Loucy (cell line): ENCODE measurements at regions not wholly inside any gene's neighbourhood (a gene's known extent, or its start where the extent isn't known, plus 50 kb on each side); places are given as distances from the start of the nearest gene placed in this dataset.

Experiments used
- H2AFZ ChIP-seq: fragments of 200-600 bp; sonication (generic); 2 replicates; pipeline ENCODE4 v1.6.0; 2016; ENCODE audit warnings: antibody characterized with exemption, mild to moderate bottlenecking, low read length, moderate library complexity
- H3F3A ChIP-seq: fragments of 200-600 bp; 2 replicates; pipeline ENCODE4 v1.6.0; 2016; ENCODE audit warnings: antibody characterized with exemption, low read depth, mild to moderate bottlenecking
- H3K27me3 ChIP-seq: fragments of 200-600 bp; sonication (generic); 2 replicates; pipeline ENCODE4 v1.6.1; 2014; ENCODE audit warnings: low read length, mild to moderate bottlenecking; ENCODE audit not compliant: insufficient read depth, poor library complexity, severe bottlenecking
- H3K36me3 ChIP-seq: fragments of 200-600 bp; sonication (generic); 2 replicates; pipeline ENCODE4 v1.6.1; 2016; ENCODE audit warnings: low read length; ENCODE audit not compliant: insufficient read depth
- H3K4me1 ChIP-seq: fragments of 200-600 bp; sonication (generic); 2 replicates; pipeline ENCODE4 v1.5.1; 2014; ENCODE audit warnings: low read length, mild to moderate bottlenecking; ENCODE audit not compliant: insufficient read depth, poor library complexity, severe bottlenecking
- H3K4me2 ChIP-seq: fragments of 200-600 bp; sonication (generic); 2 replicates; pipeline ENCODE4 v1.6.0; 2014; ENCODE audit warnings: antibody characterized with exemption, low read length, low read depth, mild to moderate bottlenecking; ENCODE audit not compliant: poor library complexity, severe bottlenecking
- H3K4me3 ChIP-seq: fragments of 200-600 bp; sonication (generic); 2 replicates; pipeline ENCODE4 v1.5.1; 2014; ENCODE audit warnings: low read length, mild to moderate bottlenecking, mixed read lengths; ENCODE audit not compliant: poor library complexity, severe bottlenecking
- H3K79me2 ChIP-seq: fragments of 200-600 bp; sonication (generic); 2 replicates; pipeline ENCODE4 v1.6.1; 2014; ENCODE audit warnings: low read length; ENCODE audit not compliant: insufficient read depth
- H3K9ac ChIP-seq: fragments of 200-600 bp; sonication (generic); 2 replicates; pipeline ENCODE4 v1.6.0; 2014; ENCODE audit warnings: mild to moderate bottlenecking, low read depth, low read length, moderate library complexity; ENCODE audit not compliant: poor library complexity, severe bottlenecking
- H3K9me2 ChIP-seq: fragments of 200-600 bp; sonication (generic); replicated peaks from 2 replicates; pipeline ENCODE4 v1.6.1; 2016; ENCODE audit warnings: low read depth, low read length, mixed read lengths
- H3K9me3 ChIP-seq: fragments of 200-600 bp; sonication (generic); 2 replicates; pipeline ENCODE4 v1.6.1; 2014; ENCODE audit warnings: mild to moderate bottlenecking, antibody characterized with exemption, low read length, low read depth; ENCODE audit not compliant: insufficient read depth
- H4K20me1 ChIP-seq: fragments of 200-600 bp; sonication (generic); 2 replicates; pipeline ENCODE4 v1.6.0; 2014; ENCODE audit warnings: antibody characterized with exemption, low read length, mild to moderate bottlenecking; ENCODE audit not compliant: insufficient read depth, poor library complexity, severe bottlenecking
- CTCF ChIP-seq: fragments of 200-600 bp; sonication (generic); conservative IDR thresholded peaks from 2 replicates; pipeline ENCODE4 v1.5.1; 2014; ENCODE audit warnings: mild to moderate bottlenecking, antibody characterized with exemption, low read length
- EZH2phosphoT487 ChIP-seq: fragments of 200-600 bp; IDR thresholded peaks from 2 replicates; pipeline ENCODE4 v1.6.1; 2018; ENCODE audit warnings: antibody characterized with exemption, mild to moderate bottlenecking, moderate library complexity, borderline replicate concordance

GRCh38 chr5:53243403-53243802 lies 133.8 kb upstream of the MOCS2 start:
- no peaks in the 10 kb centered on the region for H3F3A ChIP-seq
- H3K79me2 ChIP-seq, result no peaks in the 10 kb centered on the region
- H3K9me3 ChIP-seq, result no peaks in the 10 kb centered on the region
- no peak overlapping the region for H3K4me2 ChIP-seq
- no peak overlapping the region for H3K9ac ChIP-seq
- no peaks in the 10 kb centered on the region for H3K36me3 ChIP-seq
- H4K20me1 ChIP-seq, result no peaks in the 10 kb centered on the region
- H3K4me1 ChIP-seq, result no peaks in the 10 kb centered on the region
- H3K27me3 ChIP-seq, result no peaks in the 10 kb centered on the region
- no peak overlapping the region for H2AFZ ChIP-seq
- H3K4me3 ChIP-seq, result no peak overlapping the region
- TF ChIP-seq CTCF (peak; percentile 53), EZH2phosphoT487 (no peak)
- no peaks in the 10 kb centered on the region for H3K9me2 ChIP-seq

- Histone ChIP-seq H3K79me2 (no peaks in the 10 kb centered on the region), H2AFZ (no peak overlapping the region), H3K4me2 (no peak overlapping the region), H3K4me3 (no peak overlapping the region), H3K4me1 (no peaks in the 10 kb centered on the region), H3K9me2 (no peaks in the 10 kb centered on the region), H4K20me1 (no peaks in the 10 kb centered on the region), H3K27me3 (no peaks in the 10 kb centered on the region), H3K9me3 (no peaks in the 10 kb centered on the region), H3F3A (no peaks in the 10 kb centered on the region), H3K9ac (no peak overlapping the region), H3K36me3 (no peaks in the 10 kb centered on the region)
- TF ChIP-seq EZH2phosphoT487, result no peak
- TF ChIP-seq CTCF, result no peak
Observed at GRCh38 chr5:53246042-53246836, 136.7 kb upstream of the MOCS2 start.

GRCh38 chr5:53249529-53250200 lies 140.1 kb upstream of the MOCS2 start:
- H3K9me2 ChIP-seq, result no peaks in the 10 kb centered on the region
- no peak overlapping the region for H3K4me3 ChIP-seq
- H3K9me3 ChIP-seq, result no peaks in the 10 kb centered on the region
- no peak overlapping the region for H2AFZ ChIP-seq
- no peak overlapping the region for H3K4me2 ChIP-seq
- no peaks in the 10 kb centered on the region for H3K27me3 ChIP-seq
- no peaks in the 10 kb centered on the region for H3F3A ChIP-seq
- H3K4me1 ChIP-seq, result peaks cover 12% of the 10 kb centered on the region
- H3K36me3 ChIP-seq, result no peaks in the 10 kb centered on the region
- H4K20me1 ChIP-seq, result no peaks in the 10 kb centered on the region
- no peak overlapping the region for H3K9ac ChIP-seq
- no peaks in the 10 kb centered on the region for H3K79me2 ChIP-seq
- TF ChIP-seq EZH2phosphoT487, result no peak
- TF ChIP-seq CTCF, result no peak
